ENCODE measurements at regions not wholly inside any gene's neighbourhood (a gene's known extent, or its start where the extent isn't known, plus 50 kb on each side); places are given as distances from the start of the nearest gene placed in this dataset.
A peak's percentile ranks its signal among the peaks of the same experiment; 100 is the strongest.

DNA sequence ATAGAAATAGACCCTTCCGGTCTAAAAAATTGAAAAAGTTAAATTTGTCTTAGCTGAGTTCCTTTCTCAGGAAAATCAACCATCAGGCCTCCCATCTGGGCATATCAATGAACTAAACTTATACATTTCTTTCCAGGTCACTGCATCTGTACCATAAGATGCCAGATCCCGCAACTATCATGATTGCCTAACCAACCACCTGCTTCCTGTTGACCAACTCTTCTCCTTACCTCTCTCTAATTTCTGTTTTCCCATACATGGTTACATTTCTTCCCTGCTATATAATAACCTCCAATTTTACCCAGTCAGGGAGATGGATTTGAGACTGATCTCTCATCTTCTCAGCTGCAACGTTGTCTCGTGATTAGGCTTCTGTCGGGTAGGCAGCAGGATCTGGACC, 228.7 kb downstream of the FSIP2 start:
- Mint-ChIP-seq H3K9me3 (ENCODE audit: unreplicated experiment) (peaks cover 2% of the 10 kb centered on the region), H3K27me3 (ENCODE audit: insufficient read depth, unreplicated experiment) (no peaks in the 10 kb centered on the region), H3K27ac (ENCODE audit: unreplicated experiment) (no peak overlapping the region), H3K4me1 (ENCODE audit: low read depth, unreplicated experiment) (peaks cover 10% of the 10 kb centered on the region), H3K36me3 (ENCODE audit: insufficient read depth, unreplicated experiment) (no peaks in the 10 kb centered on the region), H3K4me3 (ENCODE audit: unreplicated experiment) (no peak overlapping the region)
- no TSS peak for BruUV-seq (replicated peaks)
- no peak for DNase-seq
- Histone ChIP-seq H3K27me3 (replicated peaks; ENCODE audit: control insufficient read depth, insufficient read depth, low read length) (no peaks in the 10 kb centered on the region), H3K4me1 (peaks cover 9% of the 10 kb centered on the region), H3K9me3 (peaks cover 3% of the 10 kb centered on the region), H3K36me3 (ENCODE audit: control insufficient read depth, insufficient read depth, low read length) (no peaks in the 10 kb centered on the region), H3K4me3 (ENCODE audit: low read depth, low read length) (no peak overlapping the region)
- POLR2A ChIA-PET, result no interaction called here
- no peak for TF ChIP-seq CTCF (IDR thresholded peaks at IDR 0.05; ENCODE audit: insufficient read depth in 1 of 2, low read depth in 1 of 2, low read length in 1 of 2, severe bottlenecking in 1 of 2, unreplicated experiment in 1 of 2)
- CTCF ChIA-PET, result no interaction called here
- intact Hi-C loops (cut with micrococcal nuclease; ENCODE audit: unreplicated experiment), result no loop called here

- BruUV-seq (replicated peaks), result no TSS peak
- Histone ChIP-seq H3K4me3 (ENCODE audit: low read depth, low read length) (no peak overlapping the region), H3K9me3 (peaks cover 13% of the 10 kb centered on the region), H3K36me3 (ENCODE audit: control insufficient read depth, insufficient read depth, low read length) (no peaks in the 10 kb centered on the region), H3K27me3 (replicated peaks; ENCODE audit: control insufficient read depth, insufficient read depth, low read length) (no peaks in the 10 kb centered on the region), H3K4me1 (peaks cover 9% of the 10 kb centered on the region)
- Mint-ChIP-seq H3K4me3 (ENCODE audit: unreplicated experiment) (no peak overlapping the region), H3K4me1 (ENCODE audit: low read depth, unreplicated experiment) (peaks cover 10% of the 10 kb centered on the region), H3K27me3 (ENCODE audit: insufficient read depth, unreplicated experiment) (no peaks in the 10 kb centered on the region), H3K27ac (ENCODE audit: unreplicated experiment) (peak overlapping the region; percentile 35), H3K9me3 (ENCODE audit: unreplicated experiment) (peaks cover 16% of the 10 kb centered on the region), H3K36me3 (ENCODE audit: insufficient read depth, unreplicated experiment) (no peaks in the 10 kb centered on the region)
- TF ChIP-seq CTCF (IDR thresholded peaks at IDR 0.05; ENCODE audit: insufficient read depth in 1 of 2, low read depth in 1 of 2, low read length in 1 of 2, severe bottlenecking in 1 of 2, unreplicated experiment in 1 of 2), result no peak
- CTCF ChIA-PET, result interaction anchor here (0.6 to 0.9 kb wide), 2 partner anchors 10 to 291 kb away, joined by 4 to 7 read pairs; no protein-coding TSS in a partner anchor
- peak; percentile 42 to 58 for DNase-seq
- POLR2A ChIA-PET, result interaction anchor here (0.6 kb wide), 1 partner anchor 19 kb away, joined by 3 read pairs; no protein-coding TSS in a partner anchor
- intact Hi-C loops (cut with micrococcal nuclease; ENCODE audit: unreplicated experiment), result no loop called here
Measured at GRCh38 chr2:185970148-185970852, 231.7 kb downstream of the FSIP2 start.

- CTCF ChIA-PET, result no interaction called here
- BruUV-seq (replicated peaks), result no TSS peak
- DNase-seq, result no peak
- Histone ChIP-seq H3K4me3 (ENCODE audit: low read depth, low read length) (no peak overlapping the region), H3K27me3 (replicated peaks; ENCODE audit: control insufficient read depth, insufficient read depth, low read length) (no peaks in the 10 kb centered on the region), H3K36me3 (ENCODE audit: control insufficient read depth, insufficient read depth, low read length) (no peaks in the 10 kb centered on the region), H3K9me3 (no peaks in the 10 kb centered on the region), H3K4me1 (no peaks in the 10 kb centered on the region)
- H3K9me3 Mint-ChIP-seq (ENCODE audit: unreplicated experiment), result peaks cover 4% of the 10 kb centered on the region
- TF ChIP-seq CTCF (IDR thresholded peaks at IDR 0.05; ENCODE audit: insufficient read depth in 1 of 2, low read depth in 1 of 2, low read length in 1 of 2, severe bottlenecking in 1 of 2, unreplicated experiment in 1 of 2), result no peak
- H3K4me3 Mint-ChIP-seq (ENCODE audit: unreplicated experiment), result no peak overlapping the region
- no peaks in the 10 kb centered on the region for H3K36me3 Mint-ChIP-seq (ENCODE audit: insufficient read depth, unreplicated experiment)
- POLR2A ChIA-PET, result no interaction called here
- H3K4me1 Mint-ChIP-seq (ENCODE audit: low read depth, unreplicated experiment), result peaks cover 7% of the 10 kb centered on the region
- no peaks in the 10 kb centered on the region for H3K27me3 Mint-ChIP-seq (ENCODE audit: insufficient read depth, unreplicated experiment)
- intact Hi-C loops (cut with micrococcal nuclease; ENCODE audit: unreplicated experiment), result no loop called here
- no peak overlapping the region for H3K27ac Mint-ChIP-seq (ENCODE audit: unreplicated experiment)
Measured at GRCh38 chr2:185978634-185979407, 240.2 kb downstream of the FSIP2 start.
